PC-9 (cell line): ENCODE measurements at regions not wholly inside any gene's neighbourhood (a gene's known extent, or its start where the extent isn't known, plus 50 kb on each side); places are given as distances from the start of the nearest gene placed in this dataset.

Experiments used
- EZH2 ChIP-seq: fragments of 200-600 bp; sonication (generic); IDR thresholded peaks from 2 replicates; pipeline ENCODE4 v1.8.0; 2017; ENCODE audit warnings: antibody characterized with exemption, low read depth
- TF ChIP-seq, protein P1 (sequence below): fragments of 200-600 bp; sonication (generic); conservative IDR thresholded peaks from 2 replicates; pipeline ENCODE4 v1.6.1; 2017; ENCODE audit warnings: mixed run types, antibody characterized with exemption, mild to moderate bottlenecking, moderate library complexity

DNA sequence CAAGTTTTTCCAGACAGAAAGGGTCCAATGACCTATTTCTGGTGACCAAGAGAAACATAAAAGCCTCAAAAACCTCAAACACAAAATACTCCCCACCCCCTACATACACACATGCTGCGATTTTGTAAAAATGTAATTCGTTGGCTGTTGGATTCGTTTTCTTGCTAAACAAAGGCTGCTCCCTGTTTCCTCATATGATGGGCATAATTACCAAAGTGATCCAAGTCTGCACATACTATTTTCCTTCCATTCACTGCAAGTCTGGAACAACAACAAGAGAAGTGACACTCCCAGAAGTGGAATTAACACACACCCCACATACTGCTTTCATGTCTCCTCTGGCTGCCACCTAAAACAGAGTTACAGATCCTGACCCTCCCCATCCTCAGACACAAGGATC lies 131.9 kb downstream of the RAP2A start:
- TF ChIP-seq, protein P1, sequence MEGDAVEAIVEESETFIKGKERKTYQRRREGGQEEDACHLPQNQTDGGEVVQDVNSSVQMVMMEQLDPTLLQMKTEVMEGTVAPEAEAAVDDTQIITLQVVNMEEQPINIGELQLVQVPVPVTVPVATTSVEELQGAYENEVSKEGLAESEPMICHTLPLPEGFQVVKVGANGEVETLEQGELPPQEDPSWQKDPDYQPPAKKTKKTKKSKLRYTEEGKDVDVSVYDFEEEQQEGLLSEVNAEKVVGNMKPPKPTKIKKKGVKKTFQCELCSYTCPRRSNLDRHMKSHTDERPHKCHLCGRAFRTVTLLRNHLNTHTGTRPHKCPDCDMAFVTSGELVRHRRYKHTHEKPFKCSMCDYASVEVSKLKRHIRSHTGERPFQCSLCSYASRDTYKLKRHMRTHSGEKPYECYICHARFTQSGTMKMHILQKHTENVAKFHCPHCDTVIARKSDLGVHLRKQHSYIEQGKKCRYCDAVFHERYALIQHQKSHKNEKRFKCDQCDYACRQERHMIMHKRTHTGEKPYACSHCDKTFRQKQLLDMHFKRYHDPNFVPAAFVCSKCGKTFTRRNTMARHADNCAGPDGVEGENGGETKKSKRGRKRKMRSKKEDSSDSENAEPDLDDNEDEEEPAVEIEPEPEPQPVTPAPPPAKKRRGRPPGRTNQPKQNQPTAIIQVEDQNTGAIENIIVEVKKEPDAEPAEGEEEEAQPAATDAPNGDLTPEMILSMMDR = no peak
- no peak for TF ChIP-seq EZH2
